ENCODE measurements at regions not wholly inside any gene's neighbourhood (a gene's known extent, or its start where the extent isn't known, plus 50 kb on each side); places are given as distances from the start of the nearest gene placed in this dataset.

GRCh38 chr6:163634211-163635171, 220.0 kb downstream of the QKI start:
- DNase-seq (ENCODE audit: low spot score), result no peak

DNA sequence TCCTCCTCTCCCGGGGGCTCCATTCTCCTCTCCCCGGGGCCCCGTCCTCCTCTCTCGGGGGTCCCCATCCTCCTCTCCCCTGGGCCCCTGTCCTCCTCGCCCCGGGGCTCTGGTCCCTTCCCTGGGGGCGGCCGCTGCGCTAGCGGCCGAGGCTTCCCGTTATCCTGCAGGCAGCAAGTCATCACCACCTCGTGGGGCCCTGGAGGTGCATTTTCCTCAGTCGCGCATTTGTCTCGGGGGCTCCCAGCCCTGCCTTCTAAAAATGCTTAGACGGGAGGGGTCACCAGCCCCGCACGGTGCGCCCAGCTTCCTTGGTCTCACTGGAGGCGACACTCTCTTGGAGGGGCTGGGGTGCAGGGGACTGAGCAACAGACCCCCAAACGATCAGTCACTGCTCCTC, 216.5 kb downstream of the QKI start:
- DNase-seq (ENCODE audit: low spot score), result no peak

DNA sequence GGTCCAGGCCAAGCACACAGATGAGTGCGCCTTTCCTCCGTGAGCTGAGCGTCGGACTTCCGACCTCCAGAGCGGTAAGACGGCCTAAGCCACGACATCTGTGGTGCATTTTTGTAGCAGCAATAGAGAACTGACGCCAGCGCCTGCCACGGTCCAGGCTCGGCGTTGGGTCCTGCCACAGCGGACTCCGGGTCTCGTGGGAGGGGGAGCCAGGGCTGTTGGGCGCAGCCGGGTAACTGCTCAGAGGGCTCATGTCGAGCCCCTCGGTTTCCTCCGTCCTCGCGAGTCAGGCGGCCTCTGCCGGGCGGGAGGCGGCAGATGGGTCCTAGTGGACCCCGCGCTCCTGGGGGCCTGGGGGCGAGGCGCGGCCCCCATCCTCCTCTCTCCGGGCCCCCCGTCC, 216.1 kb downstream of the QKI start:
- no peak for DNase-seq (ENCODE audit: low spot score)

DNA sequence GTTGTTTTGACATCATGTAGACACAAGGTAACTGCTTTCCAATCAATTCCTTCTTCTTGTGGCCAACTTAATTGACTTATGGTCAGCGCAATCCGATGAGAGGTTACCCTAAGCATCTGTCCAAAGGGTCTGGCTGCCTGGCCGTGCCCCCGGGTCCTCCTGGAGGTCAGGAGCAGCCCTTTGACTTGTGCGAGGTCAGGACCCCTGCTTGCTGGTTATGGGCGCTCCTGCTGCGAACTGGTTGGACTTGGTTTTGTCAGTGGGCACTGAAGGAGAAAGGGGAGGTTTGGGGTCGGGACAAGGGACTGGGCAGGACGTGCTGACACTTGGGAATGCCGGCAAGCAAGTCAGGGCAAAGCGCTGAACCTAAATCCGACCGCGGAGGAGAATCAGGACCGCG, 215.6 kb downstream of the QKI start:
- DNase-seq (ENCODE audit: low spot score), result no peak
